RWPE1 (cell line): ENCODE measurements at regions not wholly inside any gene's neighbourhood (a gene's known extent, or its start where the extent isn't known, plus 50 kb on each side); places are given as distances from the start of the nearest gene placed in this dataset.

ENCODE experiments used
- CTCF ChIA-PET: fragments of 350-600 bp; sonication (Branson Sonifier 250); formaldehyde crosslinking; extraction: SDS; loops from one replicate; lab custom pipeline; 2021; lab: Yijun Ruan, JAX
- POLR2A ChIA-PET: fragments of 400-600 bp; formaldehyde crosslinking; extraction: SDS; loops from one replicate; lab custom pipeline; 2020; ENCODE audit warnings: antibody characterized with exemption; ENCODE audit not compliant: low non-redundant PET; lab: Yijun Ruan, JAX
- DNase-seq: peaks from one replicate; pipeline ENCODE4 v3.0.0; 2012; ENCODE audit warnings: low spot score
- H3K27ac ChIP-seq: fragments of 450-650 bp; 2 replicates; pipeline ENCODE4 v1.5.1; 2017
- TF ChIP-seq, protein P1 (sequence below): fragments of 450-650 bp; conservative IDR thresholded peaks from 2 replicates; pipeline ENCODE4 v1.5.1; 2017; ENCODE audit warnings: low read depth, mild to moderate bottlenecking

DNA sequence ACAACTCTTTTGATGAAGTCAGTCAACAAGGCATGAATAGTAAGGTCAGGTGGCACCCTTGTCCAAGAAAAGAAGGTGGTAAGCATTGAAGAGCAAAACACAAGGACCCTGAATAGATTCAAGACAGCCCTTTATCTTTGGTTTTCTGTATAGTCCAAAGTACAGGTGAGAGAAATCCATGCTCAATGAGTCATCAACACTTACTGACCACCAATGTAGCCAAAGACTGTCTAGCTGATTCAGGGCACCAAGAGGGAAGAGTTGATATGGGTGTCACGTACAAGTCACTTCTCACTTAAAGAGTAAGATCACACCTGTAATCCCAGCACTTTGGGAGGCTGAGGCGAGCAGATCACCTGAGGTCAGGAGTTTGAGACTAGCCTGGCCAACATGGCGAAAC, 528.3 kb downstream of the CD83 start:
- CTCF ChIA-PET, result interaction anchor here (0.6 kb wide), 1 partner anchor 601 kb away, joined by 3 read pairs; no protein-coding TSS in a partner anchor

DNA sequence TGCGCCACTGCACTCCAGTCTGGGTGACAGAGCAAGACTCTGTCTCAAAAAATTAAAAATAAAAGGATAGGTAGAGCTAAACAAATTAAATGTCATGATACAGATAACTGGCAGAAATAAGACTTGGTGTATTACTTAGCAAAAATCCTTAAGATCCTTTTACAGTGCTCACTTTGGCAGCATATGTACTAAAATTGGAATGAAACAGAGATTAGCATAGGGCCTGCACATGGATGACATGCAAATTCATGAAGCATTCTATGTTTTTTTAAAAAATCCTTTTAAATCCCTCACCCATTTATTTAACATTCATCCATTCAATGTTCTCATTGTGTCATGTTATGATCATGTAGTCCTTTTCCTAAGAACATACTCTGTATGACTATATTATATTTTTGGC, 528.8 kb downstream of the CD83 start:
- no peak overlapping the region for H3K27ac ChIP-seq
- ChIA-PET CTCF (interaction anchor here (0.6 kb wide), 1 partner anchor 601 kb away, joined by 3 read pairs; no protein-coding TSS in a partner anchor), POLR2A (interaction anchor here (0.5 kb wide), 1 partner anchor 75 kb away, joined by 3 read pairs; no protein-coding TSS in a partner anchor)
- TF ChIP-seq, protein P1, sequence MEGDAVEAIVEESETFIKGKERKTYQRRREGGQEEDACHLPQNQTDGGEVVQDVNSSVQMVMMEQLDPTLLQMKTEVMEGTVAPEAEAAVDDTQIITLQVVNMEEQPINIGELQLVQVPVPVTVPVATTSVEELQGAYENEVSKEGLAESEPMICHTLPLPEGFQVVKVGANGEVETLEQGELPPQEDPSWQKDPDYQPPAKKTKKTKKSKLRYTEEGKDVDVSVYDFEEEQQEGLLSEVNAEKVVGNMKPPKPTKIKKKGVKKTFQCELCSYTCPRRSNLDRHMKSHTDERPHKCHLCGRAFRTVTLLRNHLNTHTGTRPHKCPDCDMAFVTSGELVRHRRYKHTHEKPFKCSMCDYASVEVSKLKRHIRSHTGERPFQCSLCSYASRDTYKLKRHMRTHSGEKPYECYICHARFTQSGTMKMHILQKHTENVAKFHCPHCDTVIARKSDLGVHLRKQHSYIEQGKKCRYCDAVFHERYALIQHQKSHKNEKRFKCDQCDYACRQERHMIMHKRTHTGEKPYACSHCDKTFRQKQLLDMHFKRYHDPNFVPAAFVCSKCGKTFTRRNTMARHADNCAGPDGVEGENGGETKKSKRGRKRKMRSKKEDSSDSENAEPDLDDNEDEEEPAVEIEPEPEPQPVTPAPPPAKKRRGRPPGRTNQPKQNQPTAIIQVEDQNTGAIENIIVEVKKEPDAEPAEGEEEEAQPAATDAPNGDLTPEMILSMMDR, result no peak
- no peak for DNase-seq

More for the DNA sequence above, 528.3 kb downstream of the CD83 start:
- no peak for DNase-seq
- POLR2A ChIA-PET, result interaction anchor here (0.5 kb wide), 1 partner anchor 75 kb away, joined by 3 read pairs; no protein-coding TSS in a partner anchor
- no peak overlapping the region for H3K27ac ChIP-seq
- TF ChIP-seq, protein P1, result no peak

DNA sequence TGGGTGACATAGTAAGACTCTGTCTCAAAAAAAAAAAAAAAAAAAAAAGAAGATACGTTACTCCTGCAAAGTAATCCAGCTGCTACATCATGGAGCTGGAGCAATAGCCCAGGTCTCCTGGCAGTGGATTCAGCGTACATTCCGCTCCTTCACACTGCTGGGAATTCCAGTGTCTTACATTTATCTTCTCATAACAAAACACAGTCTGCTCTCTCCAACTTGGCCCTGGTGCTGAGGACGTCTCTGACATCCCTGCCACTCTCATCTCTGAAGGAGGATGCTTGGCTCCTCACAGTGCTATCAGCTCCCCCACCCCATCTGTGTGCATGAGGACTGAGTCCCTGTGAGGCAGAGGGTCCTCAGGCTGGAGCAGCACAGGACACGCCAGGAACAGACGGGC, 529.8 kb downstream of the CD83 start:
- POLR2A ChIA-PET, result no interaction called here
- DNase-seq, result no peak
- TF ChIP-seq, protein P1, result no peak
- no peak overlapping the region for H3K27ac ChIP-seq
- CTCF ChIA-PET, result no interaction called here

DNA sequence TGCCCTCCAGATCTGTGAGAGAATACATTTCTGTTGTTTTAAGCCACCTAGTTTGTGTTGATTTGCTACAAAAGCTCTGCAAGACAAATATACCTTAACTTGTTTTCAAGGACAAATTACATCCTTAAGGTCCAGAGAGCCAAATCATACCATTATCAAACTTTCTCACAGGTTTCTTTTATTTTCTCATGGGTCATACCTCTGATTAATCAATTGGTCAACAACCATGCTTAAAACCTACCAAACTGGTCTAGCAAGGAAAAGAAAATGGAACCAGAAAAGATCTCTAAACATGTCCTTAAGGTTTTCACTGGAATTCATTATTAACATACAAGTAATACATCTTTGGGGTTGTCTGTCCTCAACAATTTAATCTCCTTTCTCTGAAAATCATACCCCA, 535.0 kb downstream of the CD83 start:
- CTCF ChIA-PET, result no interaction called here
- DNase-seq, result peak; percentile 39
- TF ChIP-seq, protein P1, result no peak
- POLR2A ChIA-PET, result no interaction called here
- H3K27ac ChIP-seq, result no peak overlapping the region

DNA sequence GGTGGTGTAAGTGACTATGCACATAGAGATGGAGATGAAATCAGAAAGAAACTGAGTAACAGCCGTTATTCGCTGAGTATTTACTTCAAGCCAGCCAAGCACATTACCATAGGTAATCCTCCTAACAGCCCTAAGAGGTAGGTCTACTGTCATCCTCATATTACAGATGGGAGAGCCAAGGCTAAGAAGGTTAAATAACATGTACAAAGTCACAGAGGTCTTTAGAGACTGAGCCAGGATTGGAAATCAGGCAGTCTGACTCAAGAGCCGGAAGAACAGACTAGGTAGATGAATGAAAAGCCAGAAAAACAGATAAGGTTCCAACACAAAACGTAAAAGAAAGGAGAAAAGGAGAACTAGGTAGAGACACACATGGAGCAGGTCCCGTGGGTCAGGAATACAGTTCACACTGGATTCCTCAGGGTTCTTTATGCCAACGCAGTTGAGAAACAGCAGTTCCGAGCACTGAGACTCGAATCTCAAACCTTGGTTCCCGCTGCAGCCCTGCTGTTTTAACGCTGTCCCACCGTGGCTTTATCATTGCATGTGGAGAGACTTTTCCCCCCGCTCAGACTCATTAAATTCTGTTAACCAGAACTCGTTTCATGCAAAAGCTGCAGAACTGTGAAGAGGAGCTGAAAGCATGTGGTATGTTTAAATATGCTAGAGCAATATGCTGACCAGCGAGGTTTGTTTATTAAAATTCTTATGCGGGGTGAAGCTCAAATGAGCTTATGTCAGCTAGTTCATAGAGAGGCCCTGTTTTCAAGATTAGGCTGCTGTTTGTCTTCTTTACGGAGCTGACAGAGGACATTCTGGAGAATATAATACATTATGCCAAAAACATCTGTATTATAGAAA, 537.9 kb downstream of the CD83 start:
- no peak for DNase-seq
- ChIA-PET CTCF (interaction anchor here (0.6 kb wide), 1 partner anchor 19 kb away, joined by 3 read pairs; no protein-coding TSS in a partner anchor), POLR2A (no interaction called here)
- TF ChIP-seq, protein P1, result no peak
- no peak overlapping the region for H3K27ac ChIP-seq

DNA sequence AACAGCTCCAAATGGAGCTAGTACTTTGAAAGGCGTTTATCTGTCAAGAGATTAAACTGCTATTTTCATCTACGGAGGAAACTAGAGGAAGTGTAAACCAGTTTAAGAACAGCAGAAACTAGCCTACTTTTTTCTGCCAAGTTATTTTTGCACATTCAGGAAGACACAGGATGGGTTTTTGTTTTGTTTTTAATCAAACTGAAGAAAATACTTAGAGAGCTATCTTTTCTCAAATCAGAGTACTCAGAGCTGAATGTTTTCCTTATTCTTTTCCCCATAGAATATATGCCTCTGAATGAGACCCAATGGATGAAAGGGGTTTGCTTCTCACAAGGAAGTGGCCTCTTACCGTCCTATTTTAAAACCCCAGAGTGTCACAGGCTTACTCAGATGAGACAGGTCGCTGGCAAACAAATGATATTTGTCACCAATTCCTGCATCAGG, 538.5 kb downstream of the CD83 start:
- DNase-seq, result no peak
- ChIA-PET CTCF (interaction anchor here (0.6 kb wide), 1 partner anchor 18 kb away, joined by 3 read pairs; no protein-coding TSS in a partner anchor), POLR2A (no interaction called here)
- H3K27ac ChIP-seq, result no peak overlapping the region
- TF ChIP-seq, protein P1, result no peak
